Stimulated activated CD4-positive, alpha-beta T cell treated with anti-CD3 and anti-CD28 coated beads, Interleukin-15, amount 100 ng/mL, for 24 hours (primary cell): ENCODE measurements at regions not wholly inside any gene's neighbourhood (a gene's known extent, or its start where the extent isn't known, plus 50 kb on each side); places are given as distances from the start of the nearest gene placed in this dataset.
"Not testable (repeated sequence)": the region's sequence is repeated elsewhere in the genome, so short reads cannot be mapped to it uniquely, and the experiment has no call there.

ENCODE experiments used
- DNase-seq: peaks from one replicate; pipeline ENCODE4 v3.0.0-alpha.2; 2020

- no peak for DNase-seq
These were observed 112.0 kb upstream of the OR5AK2 start for GRCh38 chr11:56876621-56877275.

DNA sequence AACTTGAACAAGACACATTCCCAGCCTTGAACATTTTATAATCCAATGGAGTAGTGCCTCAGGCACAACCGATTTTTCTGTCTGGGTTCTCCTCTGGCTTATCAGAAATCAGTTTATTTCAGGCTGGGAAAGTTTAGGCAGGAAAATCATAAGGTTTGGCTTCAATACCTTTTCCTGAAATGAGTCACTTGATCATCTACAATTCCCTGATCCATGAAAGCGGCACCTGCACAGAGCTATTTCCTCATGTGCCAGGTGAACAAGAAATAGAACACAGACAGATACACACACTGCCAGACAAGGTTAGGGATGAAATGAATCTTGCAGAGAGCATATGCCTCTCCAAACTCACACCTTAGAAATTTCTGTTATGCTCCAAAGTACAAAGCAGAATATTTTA lies 106.7 kb upstream of the OR9G4 start:
- no peak for DNase-seq

GRCh38 chr11:56852131-56852530 lies 103.6 kb upstream of the OR9G4 start:
- no peak for DNase-seq

GRCh38 chr11:56849852-56850251 lies 101.4 kb upstream of the OR9G4 start:
- no peak for DNase-seq

DNA sequence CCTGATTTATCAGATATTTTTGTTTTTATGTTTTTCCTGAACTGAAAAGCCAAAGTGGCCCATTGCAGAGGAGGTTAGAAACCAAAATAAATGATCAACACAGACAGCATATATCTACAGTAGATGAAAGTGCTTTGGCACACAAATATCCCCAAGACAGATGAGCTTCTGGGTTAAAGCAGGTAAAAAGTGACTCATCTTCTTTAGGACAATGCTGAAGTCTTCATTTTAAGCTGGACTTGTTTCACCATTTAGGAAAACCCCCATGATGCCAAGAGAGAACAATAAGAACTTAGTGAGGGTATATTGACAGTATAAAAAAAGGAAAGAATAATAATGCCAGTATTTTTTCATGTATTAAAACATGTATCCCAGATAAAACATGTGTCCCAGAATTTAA lies 100.8 kb upstream of the OR9G4 start:
- DNase-seq, result no peak

- no peak for DNase-seq
These were observed 99.8 kb upstream of the OR9G4 start for GRCh38 chr11:56848141-56848809.

DNA sequence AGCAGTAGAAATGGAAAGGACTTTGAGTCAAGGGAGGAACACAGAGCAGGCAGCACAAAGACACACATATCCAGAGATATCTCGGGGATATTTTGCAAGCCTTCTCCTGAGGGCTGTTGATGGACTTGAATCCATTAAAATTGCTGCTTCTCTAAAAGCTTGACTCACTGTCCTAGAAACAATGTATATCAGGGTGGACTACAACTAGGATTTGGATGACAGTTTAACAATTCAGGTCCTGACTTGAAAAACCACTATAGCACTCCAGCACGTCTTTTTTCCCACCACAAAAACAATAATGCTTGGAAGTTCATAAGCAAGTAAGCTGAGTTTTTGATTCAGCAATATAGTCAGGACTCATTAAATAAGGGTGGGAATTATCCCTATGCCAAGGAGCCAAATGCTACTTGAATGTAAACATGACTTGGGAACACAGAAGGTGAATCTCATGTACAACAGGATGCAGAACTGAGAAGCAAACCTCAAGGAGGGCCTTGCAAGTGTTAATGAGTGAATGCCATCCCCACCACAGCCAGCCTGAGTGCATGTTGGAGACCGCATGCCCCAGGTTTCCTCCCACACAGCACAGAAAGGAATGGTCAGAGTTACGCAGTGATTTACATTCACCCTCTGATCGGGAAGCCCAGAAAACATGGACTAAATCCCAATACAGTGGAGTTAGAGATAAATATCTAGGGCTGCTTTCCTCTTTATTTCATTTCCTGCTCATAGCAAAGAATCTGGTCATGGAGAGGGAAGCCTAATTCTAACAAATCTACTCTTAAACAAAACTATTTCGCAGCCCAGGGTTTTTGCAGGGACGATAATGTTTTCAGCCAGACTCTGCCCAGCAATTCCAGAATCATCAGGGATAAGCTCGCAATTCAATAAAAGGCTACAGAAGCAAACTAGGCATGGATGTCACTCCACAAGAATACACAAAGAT lies 98.4 kb upstream of the OR9G4 start:
- no peak for DNase-seq

GRCh38 chr11:56845121-56845732 lies 96.7 kb upstream of the OR9G4 start:
- no peak for DNase-seq

- no peak for DNase-seq
These were observed 95.3 kb upstream of the OR9G4 start for GRCh38 chr11:56843816-56844215.

GRCh38 chr11:56842814-56843794 lies 94.6 kb upstream of the OR9G4 start:
- DNase-seq, result no peak

GRCh38 chr11:56841210-56841810 lies 92.8 kb upstream of the OR9G4 start:
- peak; percentile 33 for DNase-seq

- DNase-seq, result not testable (repeated sequence)
These were observed 78.9 kb upstream of the OR9G4 start for GRCh38 chr11:56827357-56827756.

- DNase-seq, result no peak
These were observed 71.4 kb upstream of the OR9G4 start for GRCh38 chr11:56819916-56820315.

DNA sequence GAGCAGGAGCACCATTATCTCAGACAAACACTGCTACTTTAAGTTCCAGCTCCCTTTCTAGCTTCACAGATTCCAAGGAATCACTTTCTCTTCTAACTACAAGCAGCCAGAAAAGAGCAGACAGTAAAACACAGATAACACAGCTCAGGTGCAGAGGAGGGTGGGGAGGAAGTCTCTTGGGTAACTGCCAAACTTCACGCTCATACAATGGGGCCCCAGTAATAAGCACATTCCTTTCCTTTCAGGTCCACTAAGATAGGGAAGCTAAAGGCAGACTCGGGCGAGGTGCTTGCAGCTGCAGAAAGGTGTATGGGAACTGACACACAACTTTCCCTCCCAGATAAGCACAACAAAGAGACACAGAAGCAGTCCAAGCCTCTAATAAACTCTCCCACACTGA lies 69.2 kb upstream of the OR9G4 start:
- no peak for DNase-seq

- no peak for DNase-seq
These were observed 67.8 kb upstream of the OR9G4 start for GRCh38 chr11:56816259-56816658.

DNA sequence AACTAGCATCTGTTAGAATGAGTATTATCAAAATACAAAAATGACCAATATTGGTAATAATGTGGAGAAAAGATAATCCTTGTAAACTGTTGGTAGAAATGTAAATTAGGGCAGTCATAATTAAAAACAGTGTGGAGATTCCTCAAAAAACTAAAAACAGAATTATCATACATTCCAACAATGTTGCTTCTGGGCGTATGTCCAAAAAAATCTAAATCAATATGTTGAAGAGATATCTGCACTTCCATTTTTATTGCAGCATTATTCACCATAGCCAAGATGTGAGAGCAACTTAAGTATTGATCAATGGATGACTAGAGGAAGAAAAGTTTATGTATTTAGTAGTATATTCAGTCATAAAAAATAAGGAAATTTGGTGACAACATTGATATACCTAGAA lies 59.8 kb upstream of the OR9G4 start:
- no peak for DNase-seq

DNA sequence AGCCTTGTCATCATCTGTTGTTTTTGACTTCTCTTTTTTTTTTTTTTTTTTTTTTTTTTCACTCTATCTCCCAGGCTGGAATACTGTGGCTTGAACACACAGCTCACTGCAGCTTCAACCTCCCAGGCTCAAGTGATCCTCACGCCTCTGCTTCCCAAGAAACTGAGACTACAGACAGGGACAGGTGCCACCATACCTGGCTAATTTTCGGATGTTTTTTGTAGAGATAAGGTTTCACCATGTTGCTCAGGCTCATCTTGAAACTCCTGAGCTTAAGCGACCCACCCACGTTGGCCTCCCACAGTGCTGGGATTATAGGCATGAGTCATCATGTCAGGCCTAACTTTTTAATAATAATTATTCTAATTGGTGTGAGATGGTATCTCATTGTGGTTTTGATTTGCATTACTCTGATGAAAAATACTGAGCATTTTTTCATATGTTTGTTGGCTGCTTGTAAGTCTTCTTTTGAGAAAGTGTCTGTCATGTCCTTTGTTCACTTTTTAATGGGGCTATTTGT lies 51.3 kb upstream of the OR9G4 start:
- DNase-seq, result no peak
